ENCODE measurements at regions not wholly inside any gene's neighbourhood (a gene's known extent, or its start where the extent isn't known, plus 50 kb on each side); places are given as distances from the start of the nearest gene placed in this dataset.

DNA sequence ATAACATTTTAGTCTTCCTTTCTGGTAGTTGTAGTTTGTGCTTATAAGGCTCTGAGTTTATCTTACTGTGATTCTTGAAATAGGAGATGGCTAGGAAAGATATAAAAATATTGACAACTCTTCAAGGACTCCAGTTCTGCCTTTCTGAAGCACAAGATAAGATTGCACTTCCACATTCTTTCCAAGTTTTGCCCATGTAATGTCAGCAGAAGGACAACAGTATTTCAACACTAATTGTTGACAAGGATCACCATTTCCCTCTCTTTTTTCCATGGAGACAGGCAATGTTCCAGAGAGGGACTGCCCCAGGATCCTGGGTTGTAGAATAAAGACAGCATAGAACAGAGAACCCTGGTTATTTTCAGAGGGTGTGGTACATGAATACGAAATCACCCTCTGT lies 279.1 kb upstream of the CNTNAP5 start:
- Histone ChIP-seq H3K27me3 (ENCODE audit: insufficient read depth) (no peaks in the 10 kb centered on the region), H3K36me3 (ENCODE audit: insufficient read depth) (no peaks in the 10 kb centered on the region), H2AFZ (no peak overlapping the region; the same call in 1 of the 2 replicates), H4K20me1 (replicated peaks; ENCODE audit: insufficient read depth) (no peaks in the 10 kb centered on the region), H3K4me3 (no peak overlapping the region), H3F3A (replicated peaks; ENCODE audit: low read depth) (no peaks in the 10 kb centered on the region), H3K9me2 (ENCODE audit: insufficient read depth) (no peaks in the 10 kb centered on the region), H3K4me2 (no peak overlapping the region), H3K4me1 (ENCODE audit: insufficient read depth) (no peaks in the 10 kb centered on the region), H3K79me2 (replicated peaks; ENCODE audit: insufficient read depth) (no peaks in the 10 kb centered on the region), H3K27ac (ENCODE audit: low read depth) (no peak overlapping the region)
- Mint-ChIP-seq H3K36me3 (ENCODE audit: low read depth) (no peaks in the 10 kb centered on the region), H3K9me3 (no peaks in the 10 kb centered on the region), H3K4me1 (no peaks in the 10 kb centered on the region), H3K27me3 (ENCODE audit: insufficient read depth, low read depth, poor library complexity) (no peaks in the 10 kb centered on the region), H3K4me3 (no peak overlapping the region), H3K27ac (no peak overlapping the region)
- no peak for ATAC-seq
- no peak for DNase-seq (ENCODE audit: low spot score)
- TF ChIP-seq, protein P1, sequence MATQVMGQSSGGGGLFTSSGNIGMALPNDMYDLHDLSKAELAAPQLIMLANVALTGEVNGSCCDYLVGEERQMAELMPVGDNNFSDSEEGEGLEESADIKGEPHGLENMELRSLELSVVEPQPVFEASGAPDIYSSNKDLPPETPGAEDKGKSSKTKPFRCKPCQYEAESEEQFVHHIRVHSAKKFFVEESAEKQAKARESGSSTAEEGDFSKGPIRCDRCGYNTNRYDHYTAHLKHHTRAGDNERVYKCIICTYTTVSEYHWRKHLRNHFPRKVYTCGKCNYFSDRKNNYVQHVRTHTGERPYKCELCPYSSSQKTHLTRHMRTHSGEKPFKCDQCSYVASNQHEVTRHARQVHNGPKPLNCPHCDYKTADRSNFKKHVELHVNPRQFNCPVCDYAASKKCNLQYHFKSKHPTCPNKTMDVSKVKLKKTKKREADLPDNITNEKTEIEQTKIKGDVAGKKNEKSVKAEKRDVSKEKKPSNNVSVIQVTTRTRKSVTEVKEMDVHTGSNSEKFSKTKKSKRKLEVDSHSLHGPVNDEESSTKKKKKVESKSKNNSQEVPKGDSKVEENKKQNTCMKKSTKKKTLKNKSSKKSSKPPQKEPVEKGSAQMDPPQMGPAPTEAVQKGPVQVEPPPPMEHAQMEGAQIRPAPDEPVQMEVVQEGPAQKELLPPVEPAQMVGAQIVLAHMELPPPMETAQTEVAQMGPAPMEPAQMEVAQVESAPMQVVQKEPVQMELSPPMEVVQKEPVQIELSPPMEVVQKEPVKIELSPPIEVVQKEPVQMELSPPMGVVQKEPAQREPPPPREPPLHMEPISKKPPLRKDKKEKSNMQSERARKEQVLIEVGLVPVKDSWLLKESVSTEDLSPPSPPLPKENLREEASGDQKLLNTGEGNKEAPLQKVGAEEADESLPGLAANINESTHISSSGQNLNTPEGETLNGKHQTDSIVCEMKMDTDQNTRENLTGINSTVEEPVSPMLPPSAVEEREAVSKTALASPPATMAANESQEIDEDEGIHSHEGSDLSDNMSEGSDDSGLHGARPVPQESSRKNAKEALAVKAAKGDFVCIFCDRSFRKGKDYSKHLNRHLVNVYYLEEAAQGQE (IDR thresholded peaks at IDR 0.05; ENCODE audit: unreplicated experiment) = no peak
- TF ChIP-seq CREB1 (CRISPR knock-in tag; IDR thresholded peaks at IDR 0.05; ENCODE audit: low read depth) = no peak
- TF ChIP-seq, protein P2, sequence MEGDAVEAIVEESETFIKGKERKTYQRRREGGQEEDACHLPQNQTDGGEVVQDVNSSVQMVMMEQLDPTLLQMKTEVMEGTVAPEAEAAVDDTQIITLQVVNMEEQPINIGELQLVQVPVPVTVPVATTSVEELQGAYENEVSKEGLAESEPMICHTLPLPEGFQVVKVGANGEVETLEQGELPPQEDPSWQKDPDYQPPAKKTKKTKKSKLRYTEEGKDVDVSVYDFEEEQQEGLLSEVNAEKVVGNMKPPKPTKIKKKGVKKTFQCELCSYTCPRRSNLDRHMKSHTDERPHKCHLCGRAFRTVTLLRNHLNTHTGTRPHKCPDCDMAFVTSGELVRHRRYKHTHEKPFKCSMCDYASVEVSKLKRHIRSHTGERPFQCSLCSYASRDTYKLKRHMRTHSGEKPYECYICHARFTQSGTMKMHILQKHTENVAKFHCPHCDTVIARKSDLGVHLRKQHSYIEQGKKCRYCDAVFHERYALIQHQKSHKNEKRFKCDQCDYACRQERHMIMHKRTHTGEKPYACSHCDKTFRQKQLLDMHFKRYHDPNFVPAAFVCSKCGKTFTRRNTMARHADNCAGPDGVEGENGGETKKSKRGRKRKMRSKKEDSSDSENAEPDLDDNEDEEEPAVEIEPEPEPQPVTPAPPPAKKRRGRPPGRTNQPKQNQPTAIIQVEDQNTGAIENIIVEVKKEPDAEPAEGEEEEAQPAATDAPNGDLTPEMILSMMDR (conservative IDR thresholded peaks at IDR 0.05; ENCODE audit: low read depth in 2 of 2) = no peak

DNA sequence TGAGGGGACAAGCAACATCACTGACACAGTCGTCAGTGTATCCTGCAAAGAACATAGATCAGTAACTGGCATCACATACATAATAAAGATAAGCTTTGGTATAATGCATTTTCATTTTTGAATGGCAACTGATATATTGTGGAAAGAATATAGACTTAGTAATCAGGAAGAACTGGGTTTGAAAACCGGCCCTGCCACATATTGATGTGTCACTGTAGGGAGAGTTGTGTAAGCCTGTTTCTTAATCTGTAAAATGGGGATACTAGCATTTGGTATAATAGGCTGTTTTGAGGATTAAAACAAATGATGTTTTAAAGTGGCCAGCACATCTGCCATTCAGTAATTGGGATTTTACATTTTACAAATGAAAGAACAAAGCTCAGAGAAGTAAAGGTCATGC lies 277.8 kb upstream of the CNTNAP5 start:
- Histone ChIP-seq H2AFZ (no peak overlapping the region), H3K27me3 (ENCODE audit: insufficient read depth) (no peaks in the 10 kb centered on the region), H3K27ac (ENCODE audit: low read depth) (no peak overlapping the region), H4K20me1 (replicated peaks; ENCODE audit: insufficient read depth) (no peaks in the 10 kb centered on the region), H3K79me2 (replicated peaks; ENCODE audit: insufficient read depth) (no peaks in the 10 kb centered on the region), H3K4me2 (no peak overlapping the region), H3K4me1 (ENCODE audit: insufficient read depth) (no peaks in the 10 kb centered on the region), H3K9me2 (ENCODE audit: insufficient read depth) (no peaks in the 10 kb centered on the region), H3K4me3 (no peak overlapping the region), H3F3A (replicated peaks; ENCODE audit: low read depth) (no peaks in the 10 kb centered on the region), H3K36me3 (ENCODE audit: insufficient read depth) (no peaks in the 10 kb centered on the region)
- Mint-ChIP-seq H3K36me3 (ENCODE audit: low read depth) (no peaks in the 10 kb centered on the region), H3K9me3 (no peaks in the 10 kb centered on the region), H3K27ac (no peak overlapping the region), H3K4me3 (no peak overlapping the region), H3K27me3 (ENCODE audit: insufficient read depth, low read depth, poor library complexity) (no peaks in the 10 kb centered on the region), H3K4me1 (no peaks in the 10 kb centered on the region)
- no peak for ATAC-seq
- DNase-seq (ENCODE audit: low spot score) = no peak
- TF ChIP-seq, protein P3, sequence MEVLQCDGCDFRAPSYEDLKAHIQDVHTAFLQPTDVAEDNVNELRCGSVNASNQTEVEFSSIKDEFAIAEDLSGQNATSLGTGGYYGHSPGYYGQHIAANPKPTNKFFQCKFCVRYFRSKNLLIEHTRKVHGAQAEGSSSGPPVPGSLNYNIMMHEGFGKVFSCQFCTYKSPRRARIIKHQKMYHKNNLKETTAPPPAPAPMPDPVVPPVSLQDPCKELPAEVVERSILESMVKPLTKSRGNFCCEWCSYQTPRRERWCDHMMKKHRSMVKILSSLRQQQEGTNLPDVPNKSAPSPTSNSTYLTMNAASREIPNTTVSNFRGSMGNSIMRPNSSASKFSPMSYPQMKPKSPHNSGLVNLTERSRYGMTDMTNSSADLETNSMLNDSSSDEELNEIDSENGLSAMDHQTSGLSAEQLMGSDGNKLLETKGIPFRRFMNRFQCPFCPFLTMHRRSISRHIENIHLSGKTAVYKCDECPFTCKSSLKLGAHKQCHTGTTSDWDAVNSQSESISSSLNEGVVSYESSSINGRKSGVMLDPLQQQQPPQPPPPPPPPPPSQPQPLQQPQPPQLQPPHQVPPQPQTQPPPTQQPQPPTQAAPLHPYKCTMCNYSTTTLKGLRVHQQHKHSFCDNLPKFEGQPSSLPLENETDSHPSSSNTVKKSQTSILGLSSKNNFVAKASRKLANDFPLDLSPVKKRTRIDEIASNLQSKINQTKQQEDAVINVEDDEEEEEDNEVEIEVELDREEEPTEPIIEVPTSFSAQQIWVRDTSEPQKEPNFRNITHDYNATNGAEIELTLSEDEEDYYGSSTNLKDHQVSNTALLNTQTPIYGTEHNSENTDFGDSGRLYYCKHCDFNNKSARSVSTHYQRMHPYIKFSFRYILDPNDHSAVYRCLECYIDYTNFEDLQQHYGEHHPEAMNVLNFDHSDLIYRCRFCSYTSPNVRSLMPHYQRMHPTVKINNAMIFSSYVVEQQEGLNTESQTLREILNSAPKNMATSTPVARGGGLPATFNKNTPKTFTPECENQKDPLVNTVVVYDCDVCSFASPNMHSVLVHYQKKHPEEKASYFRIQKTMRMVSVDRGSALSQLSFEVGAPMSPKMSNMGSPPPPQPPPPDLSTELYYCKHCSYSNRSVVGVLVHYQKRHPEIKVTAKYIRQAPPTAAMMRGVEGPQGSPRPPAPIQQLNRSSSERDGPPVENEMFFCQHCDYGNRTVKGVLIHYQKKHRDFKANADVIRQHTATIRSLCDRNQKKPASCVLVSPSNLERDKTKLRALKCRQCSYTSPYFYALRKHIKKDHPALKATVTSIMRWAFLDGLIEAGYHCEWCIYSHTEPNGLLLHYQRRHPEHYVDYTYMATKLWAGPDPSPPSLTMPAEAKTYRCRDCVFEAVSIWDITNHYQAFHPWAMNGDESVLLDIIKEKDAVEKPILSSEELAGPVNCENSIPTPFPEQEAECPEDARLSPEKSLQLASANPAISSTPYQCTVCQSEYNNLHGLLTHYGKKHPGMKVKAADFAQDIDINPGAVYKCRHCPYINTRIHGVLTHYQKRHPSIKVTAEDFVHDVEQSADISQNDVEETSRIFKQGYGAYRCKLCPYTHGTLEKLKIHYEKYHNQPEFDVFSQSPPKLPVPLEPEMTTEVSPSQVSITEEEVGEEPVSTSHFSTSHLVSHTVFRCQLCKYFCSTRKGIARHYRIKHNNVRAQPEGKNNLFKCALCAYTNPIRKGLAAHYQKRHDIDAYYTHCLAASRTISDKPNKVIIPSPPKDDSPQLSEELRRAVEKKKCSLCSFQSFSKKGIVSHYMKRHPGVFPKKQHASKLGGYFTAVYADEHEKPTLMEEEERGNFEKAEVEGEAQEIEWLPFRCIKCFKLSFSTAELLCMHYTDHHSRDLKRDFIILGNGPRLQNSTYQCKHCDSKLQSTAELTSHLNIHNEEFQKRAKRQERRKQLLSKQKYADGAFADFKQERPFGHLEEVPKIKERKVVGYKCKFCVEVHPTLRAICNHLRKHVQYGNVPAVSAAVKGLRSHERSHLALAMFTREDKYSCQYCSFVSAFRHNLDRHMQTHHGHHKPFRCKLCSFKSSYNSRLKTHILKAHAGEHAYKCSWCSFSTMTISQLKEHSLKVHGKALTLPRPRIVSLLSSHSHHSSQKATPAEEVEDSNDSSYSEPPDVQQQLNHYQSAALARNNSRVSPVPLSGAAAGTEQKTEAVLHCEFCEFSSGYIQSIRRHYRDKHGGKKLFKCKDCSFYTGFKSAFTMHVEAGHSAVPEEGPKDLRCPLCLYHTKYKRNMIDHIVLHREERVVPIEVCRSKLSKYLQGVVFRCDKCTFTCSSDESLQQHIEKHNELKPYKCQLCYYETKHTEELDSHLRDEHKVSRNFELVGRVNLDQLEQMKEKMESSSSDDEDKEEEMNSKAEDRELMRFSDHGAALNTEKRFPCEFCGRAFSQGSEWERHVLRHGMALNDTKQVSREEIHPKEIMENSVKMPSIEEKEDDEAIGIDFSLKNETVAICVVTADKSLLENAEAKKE (CRISPR knock-in tag; IDR thresholded peaks at IDR 0.05) = no peak
- TF ChIP-seq POLR2AphosphoS5 (IDR thresholded peaks at IDR 0.05; ENCODE audit: low read depth) = no peak
- no peak for TF ChIP-seq ZNF114 (CRISPR knock-in tag; IDR thresholded peaks at IDR 0.05)
- TF ChIP-seq, protein P2 (conservative IDR thresholded peaks at IDR 0.05; ENCODE audit: low read depth in 2 of 2) = no peak
- TF ChIP-seq STAT1 (IDR thresholded peaks at IDR 0.05; ENCODE audit: unreplicated experiment) = no peak
- TF ChIP-seq ZNF331 (CRISPR knock-in tag; IDR thresholded peaks at IDR 0.05; ENCODE audit: low read depth) = no peak

Measured in GM23338 (cell line).